ENCODE measurements at regions not wholly inside any gene's neighbourhood (a gene's known extent, or its start where the extent isn't known, plus 50 kb on each side); places are given as distances from the start of the nearest gene placed in this dataset.

- peak; percentile 78 for ATAC-seq
- Histone ChIP-seq H3K36me3 (no peaks in the 10 kb centered on the region), H3K4me3 (no peak overlapping the region), H3K27me3 (no peaks in the 10 kb centered on the region), H3K27ac (peak overlapping the region in 3 of 4 donors; percentile 45 to 70 (median 54)), H3K4me1 (peaks cover 4 to 55% (median 10%) of the 10 kb centered on the region in 3 donors), H3K9me3 (no peaks in the 10 kb centered on the region)
- TF ChIP-seq POLR2AphosphoS5 (IDR thresholded peaks at IDR 0.05) (peak; percentile 82), EP300 (IDR thresholded peaks at IDR 0.05) (no peak)
- WGBS, 2 donors (ENCODE audit: low coverage in 1 of 2) = 20 to 42% methylated on average over 2 to 4 of the region's 9 CpGs
These were observed 211.0 kb upstream of the RAB4A start for GRCh38 chr1:229059671-229060539.

GRCh38 chr1:229062135-229062534 is 208.8 kb upstream of the RAB4A start:
- no peaks in the 10 kb centered on the region for H3K27me3 ChIP-seq
- no peaks in the 10 kb centered on the region for H3K36me3 ChIP-seq
- no peak overlapping the region for H3K4me3 ChIP-seq
- H3K9me3 ChIP-seq = no peaks in the 10 kb centered on the region
- TF ChIP-seq CTCF (IDR thresholded peaks at IDR 0.05) (no peak), POLR2A (IDR thresholded peaks at IDR 0.05) (no peak), POLR2AphosphoS5 (IDR thresholded peaks at IDR 0.05) (no peak), EP300 (IDR thresholded peaks at IDR 0.05) (no peak)
- 23% methylated on average over 3 of the region's 5 CpGs; no CpG with 5 or more reads in 1 of the 2 donors for WGBS, 2 donors (ENCODE audit: low coverage in 1 of 2)
- no peak overlapping the region for H3K27ac ChIP-seq
- ATAC-seq = no peak
- H3K4me1 ChIP-seq = peaks cover 4 to 55% (median 10%) of the 10 kb centered on the region in 3 donors

GRCh38 chr1:229063154-229063773 is 207.6 kb upstream of the RAB4A start:
- Histone ChIP-seq H3K4me1 (peaks cover 4 to 57% (median 10%) of the 10 kb centered on the region in 3 donors), H3K9me3 (no peaks in the 10 kb centered on the region), H3K27ac (peak overlapping the region in 1 of 4 donors; percentile 6), H3K4me3 (no peak overlapping the region), H3K36me3 (no peaks in the 10 kb centered on the region), H3K27me3 (no peaks in the 10 kb centered on the region)
- WGBS, 2 donors (ENCODE audit: low coverage in 1 of 2) = 88 to 93% methylated on average over 4 of the region's 5 CpGs
- TF ChIP-seq CTCF (IDR thresholded peaks at IDR 0.05) = no peak
- no peak for TF ChIP-seq EP300 (IDR thresholded peaks at IDR 0.05)
- no peak for TF ChIP-seq POLR2A (IDR thresholded peaks at IDR 0.05)
- TF ChIP-seq POLR2AphosphoS5 (IDR thresholded peaks at IDR 0.05) = no peak
- no peak for ATAC-seq

- H3K4me3 ChIP-seq = no peak overlapping the region
- no peaks in the 10 kb centered on the region for H3K36me3 ChIP-seq
- no peaks in the 10 kb centered on the region for H3K9me3 ChIP-seq
- 67 to 81% methylated on average over 5 to 6 of the region's 12 CpGs for WGBS, 2 donors (ENCODE audit: low coverage in 1 of 2)
- H3K27me3 ChIP-seq = no peaks in the 10 kb centered on the region
- TF ChIP-seq POLR2AphosphoS5 (IDR thresholded peaks at IDR 0.05) (no peak), EP300 (IDR thresholded peaks at IDR 0.05) (no peak), POLR2A (IDR thresholded peaks at IDR 0.05) (no peak), CTCF (IDR thresholded peaks at IDR 0.05) (no peak)
- ATAC-seq = no peak
- H3K27ac ChIP-seq = no peak overlapping the region
- H3K4me1 ChIP-seq = peaks cover 0 to 47% (median 4%) of the 10 kb centered on the region in 3 donors
These were observed 206.4 kb upstream of the RAB4A start for GRCh38 chr1:229064320-229065168.

- Histone ChIP-seq H3K9me3 (no peaks in the 10 kb centered on the region), H3K4me3 (no peak overlapping the region), H3K4me1 (peaks cover 0 to 47% (median 4%) of the 10 kb centered on the region in 3 donors), H3K27ac (no peak overlapping the region), H3K27me3 (no peaks in the 10 kb centered on the region), H3K36me3 (no peaks in the 10 kb centered on the region)
- ATAC-seq = no peak
- 96% methylated on average over 3 of the region's 3 CpGs; no CpG with 5 or more reads in 1 of the 2 donors for WGBS, 2 donors (ENCODE audit: low coverage in 1 of 2)
- TF ChIP-seq EP300 (IDR thresholded peaks at IDR 0.05) (no peak), POLR2A (IDR thresholded peaks at IDR 0.05) (no peak), CTCF (IDR thresholded peaks at IDR 0.05) (no peak), POLR2AphosphoS5 (IDR thresholded peaks at IDR 0.05) (no peak)
These were observed 205.3 kb upstream of the RAB4A start for GRCh38 chr1:229065613-229066012.
